ENCODE measurements at regions not wholly inside any gene's neighbourhood (a gene's known extent, or its start where the extent isn't known, plus 50 kb on each side); places are given as distances from the start of the nearest gene placed in this dataset.
"Not testable (repeated sequence)": the region's sequence is repeated elsewhere in the genome, so short reads cannot be mapped to it uniquely, and the experiment has no call there.

DNA sequence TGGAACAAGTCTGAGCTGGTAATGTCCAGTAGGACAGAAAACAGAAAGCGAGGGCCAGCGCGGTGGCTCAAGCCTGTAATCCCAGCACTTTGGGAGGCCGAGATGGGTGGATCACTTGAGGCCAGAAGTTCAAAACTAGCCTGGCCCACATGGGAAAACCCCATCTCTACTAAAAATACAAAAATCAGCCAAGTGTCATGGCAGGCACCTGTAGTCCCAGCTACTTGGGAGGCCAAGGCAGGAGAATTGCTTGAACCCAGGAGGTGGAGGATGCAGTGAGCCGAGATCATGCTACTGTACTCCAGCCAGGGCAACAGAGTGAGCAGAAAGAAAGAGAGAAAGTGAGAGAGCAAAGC is 52.3 kb upstream of the PMAIP1 start:
- TF ChIP-seq, protein P1, sequence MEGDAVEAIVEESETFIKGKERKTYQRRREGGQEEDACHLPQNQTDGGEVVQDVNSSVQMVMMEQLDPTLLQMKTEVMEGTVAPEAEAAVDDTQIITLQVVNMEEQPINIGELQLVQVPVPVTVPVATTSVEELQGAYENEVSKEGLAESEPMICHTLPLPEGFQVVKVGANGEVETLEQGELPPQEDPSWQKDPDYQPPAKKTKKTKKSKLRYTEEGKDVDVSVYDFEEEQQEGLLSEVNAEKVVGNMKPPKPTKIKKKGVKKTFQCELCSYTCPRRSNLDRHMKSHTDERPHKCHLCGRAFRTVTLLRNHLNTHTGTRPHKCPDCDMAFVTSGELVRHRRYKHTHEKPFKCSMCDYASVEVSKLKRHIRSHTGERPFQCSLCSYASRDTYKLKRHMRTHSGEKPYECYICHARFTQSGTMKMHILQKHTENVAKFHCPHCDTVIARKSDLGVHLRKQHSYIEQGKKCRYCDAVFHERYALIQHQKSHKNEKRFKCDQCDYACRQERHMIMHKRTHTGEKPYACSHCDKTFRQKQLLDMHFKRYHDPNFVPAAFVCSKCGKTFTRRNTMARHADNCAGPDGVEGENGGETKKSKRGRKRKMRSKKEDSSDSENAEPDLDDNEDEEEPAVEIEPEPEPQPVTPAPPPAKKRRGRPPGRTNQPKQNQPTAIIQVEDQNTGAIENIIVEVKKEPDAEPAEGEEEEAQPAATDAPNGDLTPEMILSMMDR (IDR thresholded peaks at IDR 0.05) = not testable (repeated sequence)
- TF ChIP-seq EZH2 (IDR thresholded peaks at IDR 0.05; ENCODE audit: borderline replicate concordance, insufficient read depth, low read depth, low read length, poor library complexity, severe bottlenecking) = not testable (repeated sequence)
